Testis (tissue), 2 donors: ENCODE measurements at regions not wholly inside any gene's neighbourhood (a gene's known extent, or its start where the extent isn't known, plus 50 kb on each side); places are given as distances from the start of the nearest gene placed in this dataset.
"Not testable (repeated sequence)": the region's sequence is repeated elsewhere in the genome, so short reads cannot be mapped to it uniquely, and the experiment has no call there.

Source experiments
- DNase-seq: peaks from one replicate; pipeline ENCODE4 v3.0.0-alpha.2; 2019
- H3K27ac ChIP-seq, 2 donors: fragments of 200-600 bp; sonication (generic); one replicate each; pipeline ENCODE4 v1.5.1; 2019
- H3K27me3 ChIP-seq: fragments of 200-600 bp; sonication (generic); one replicate; pipeline ENCODE4 v1.5.1; 2019
- H3K36me3 ChIP-seq: fragments of 200-600 bp; sonication (generic); one replicate; pipeline ENCODE4 v1.5.1; 2017; ENCODE audit warnings: low read depth; ENCODE audit errors: missing control alignments
- H3K4me1 ChIP-seq: fragments of 200-600 bp; sonication (generic); one replicate; pipeline ENCODE4 v1.5.1; 2019
- H3K4me3 ChIP-seq, 2 donors: fragments of 200-600 bp; sonication (generic); one replicate each; pipeline ENCODE4 v1.5.1; 2017 to 2019
- H3K9me3 ChIP-seq: fragments of 200-600 bp; sonication (generic); one replicate; pipeline ENCODE4 v1.5.1; 2017
- CTCF ChIP-seq, 3 experiments: fragments of 450-650 bp in 2 of 3; fragments of 200-600 bp in 1 of 3; sonication (generic) in 1 of 3; IDR thresholded peaks; one replicate each; pipeline ENCODE4 v1.5.1; 2016 to 2019; ENCODE audit warnings: antibody characterized with exemption in 3 of 3, mild to moderate bottlenecking in 2 of 3, moderate library complexity in 1 of 3
- POLR2A ChIP-seq: fragments of 450-650 bp; IDR thresholded peaks from one replicate; pipeline ENCODE4 v1.6.1; 2017; ENCODE audit warnings: antibody characterized with exemption, mild to moderate bottlenecking, moderate library complexity
- WGBS, 2 donors: methylation state at CpG; one replicate each; pipeline ENCODE4 v1.1.5; 2018; 5-methylcytosine and 5-hydroxymethylcytosine counted together
- intact Hi-C: fragments of 100-400 bp; cut with DNase I; formaldehyde crosslinking; loops from one replicate; pipeline ENCODE4 v1.15.1; 2023; ENCODE audit warnings: low total_unique reads

DNA sequence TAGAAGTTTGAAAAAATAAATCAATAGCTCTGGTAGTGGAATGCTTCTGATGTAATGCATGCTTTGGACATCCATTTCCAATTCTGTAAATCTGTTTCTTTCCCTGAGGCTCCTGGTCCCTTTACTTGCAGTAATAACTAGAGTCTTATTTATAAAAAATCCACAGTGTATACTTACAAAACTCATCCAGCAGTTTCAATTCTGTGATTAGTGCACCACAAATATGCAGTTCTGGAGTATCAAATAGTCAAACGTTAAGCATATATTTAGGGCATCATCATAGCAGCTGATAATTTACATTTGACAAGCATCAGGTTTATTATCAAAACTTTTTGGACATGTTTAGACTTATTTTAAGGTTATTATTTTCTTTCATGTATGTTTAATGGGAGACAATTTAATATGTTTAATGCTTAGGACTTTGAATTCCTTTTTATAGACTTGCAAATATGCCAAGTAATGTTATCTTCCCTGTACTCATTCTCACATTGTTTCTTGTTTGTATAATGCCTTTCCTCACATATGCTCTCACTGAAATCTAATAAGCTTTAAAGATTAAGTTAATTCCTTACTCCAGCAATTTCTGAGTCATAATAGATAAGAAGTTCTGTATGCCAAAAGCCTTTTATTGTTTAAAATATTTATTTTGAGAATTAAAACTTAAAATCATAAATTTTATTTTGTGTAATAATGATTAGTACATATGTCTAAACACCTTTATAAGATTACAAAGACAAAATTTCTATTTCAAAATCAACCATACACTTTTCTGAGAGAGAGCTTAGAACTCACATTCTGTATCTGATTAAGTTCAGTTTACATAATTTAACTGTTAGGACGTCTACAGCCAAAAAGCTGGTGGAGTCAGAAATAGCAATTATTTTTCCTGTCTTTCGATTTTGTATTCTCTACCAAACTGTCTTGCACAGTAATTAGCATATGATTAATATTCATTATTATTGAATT, 341.5 kb upstream of the TMEFF2 start:
- Histone ChIP-seq H3K9me3 (no peaks in the 10 kb centered on the region), H3K36me3 (no peaks in the 10 kb centered on the region), H3K4me3 (no peak overlapping the region), H3K4me1 (no peaks in the 10 kb centered on the region), H3K27me3 (no peaks in the 10 kb centered on the region), H3K27ac (no peak overlapping the region)
- TF ChIP-seq POLR2A: no peak
- TF ChIP-seq CTCF (IDR thresholded peaks at IDR 0.05): no peak
- DNase-seq: no peak
- WGBS, 2 donors: 57 to 63% methylated on average over 3 of the region's 3 CpGs
- intact Hi-C loops: no loop called here

DNA sequence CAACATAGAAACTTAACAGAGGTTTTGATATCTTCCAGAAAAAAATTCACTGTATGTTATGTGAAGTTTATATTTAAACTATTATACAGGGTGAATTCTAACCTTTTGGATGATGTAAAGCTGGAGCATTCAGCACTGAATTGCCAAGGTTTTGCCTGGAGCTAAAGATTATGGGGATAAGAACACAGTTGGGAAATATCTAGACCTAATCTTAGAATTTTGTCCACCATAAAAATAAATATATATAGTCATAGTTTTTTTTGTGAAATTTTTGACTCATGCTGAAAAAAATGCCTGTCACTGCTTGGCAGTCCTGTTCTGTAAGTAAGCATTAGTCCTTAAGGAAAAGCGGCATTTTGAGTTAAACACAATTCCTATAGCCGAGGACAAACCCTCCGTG, 339.3 kb upstream of the TMEFF2 start:
- H3K4me1 ChIP-seq: no peaks in the 10 kb centered on the region
- no peak for TF ChIP-seq CTCF (IDR thresholded peaks at IDR 0.05)
- TF ChIP-seq POLR2A: no peak
- WGBS, 2 donors: 90 to 91% methylated on average over 3 of the region's 3 CpGs
- DNase-seq: no peak
- intact Hi-C loops: no loop called here
- H3K27ac ChIP-seq: no peak overlapping the region
- no peaks in the 10 kb centered on the region for H3K9me3 ChIP-seq
- H3K4me3 ChIP-seq: no peak overlapping the region
- no peaks in the 10 kb centered on the region for H3K36me3 ChIP-seq
- H3K27me3 ChIP-seq: no peaks in the 10 kb centered on the region

DNA sequence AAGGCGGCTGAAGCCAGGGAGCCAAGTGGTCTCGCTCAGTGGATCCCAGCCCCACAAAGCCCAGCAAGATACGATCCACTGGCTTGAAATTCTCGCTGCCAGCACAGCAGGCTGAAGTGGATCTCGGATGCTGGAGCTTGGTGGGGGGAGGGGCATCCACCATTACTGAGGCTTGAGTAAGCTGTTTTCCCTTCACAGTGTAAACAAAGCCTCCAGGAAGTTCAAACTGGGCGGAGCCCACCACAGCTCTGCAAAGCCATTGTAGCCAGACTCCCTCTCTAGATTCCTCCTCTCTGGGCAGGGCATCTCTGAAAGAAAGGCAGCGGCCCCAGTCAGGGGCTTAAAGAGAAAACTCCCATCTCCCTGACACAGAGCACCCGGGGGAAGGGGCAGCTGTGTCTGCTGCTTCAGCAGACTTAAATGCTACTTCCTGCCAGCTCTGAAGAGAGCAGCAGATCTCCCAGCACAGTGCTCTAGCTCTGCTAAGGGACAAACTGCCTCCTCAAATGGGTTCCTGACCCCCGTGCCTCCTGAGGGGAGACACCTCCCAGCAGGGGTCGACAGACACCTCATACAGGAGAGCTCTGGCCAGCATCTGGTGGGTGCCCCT, 330.0 kb upstream of the TMEFF2 start:
- WGBS, 2 donors: 86 to 91% methylated on average over 8 to 10 of the region's 10 CpGs
- DNase-seq, H3K4me3 ChIP-seq, H3K4me1 ChIP-seq, H3K27me3 ChIP-seq, H3K27ac ChIP-seq, intact Hi-C loops, H3K36me3 ChIP-seq, H3K9me3 ChIP-seq: not testable (repeated sequence)

GRCh38 chr2:192524214-192524613, 329.5 kb upstream of the TMEFF2 start:
- H3K4me3 ChIP-seq, H3K36me3 ChIP-seq, H3K9me3 ChIP-seq, H3K4me1 ChIP-seq, DNase-seq, H3K27ac ChIP-seq, H3K27me3 ChIP-seq, intact Hi-C loops: not testable (repeated sequence)
- 54 to 77% methylated on average over 3 of the region's 3 CpGs for WGBS, 2 donors

GRCh38 chr2:192515937-192516336, 321.2 kb upstream of the TMEFF2 start:
- H3K9me3 ChIP-seq: no peaks in the 10 kb centered on the region
- H3K36me3 ChIP-seq: no peaks in the 10 kb centered on the region
- H3K27ac ChIP-seq: no peak overlapping the region
- H3K4me3 ChIP-seq: no peak overlapping the region
- no peaks in the 10 kb centered on the region for H3K4me1 ChIP-seq
- H3K27me3 ChIP-seq: no peaks in the 10 kb centered on the region
- 92 to 94% methylated on average over 3 of the region's 3 CpGs for WGBS, 2 donors
- no peak for DNase-seq
- intact Hi-C loops: no loop called here
- TF ChIP-seq POLR2A: no peak
- TF ChIP-seq CTCF (IDR thresholded peaks at IDR 0.05): no peak
